Liver (tissue), 8 donors: ENCODE measurements at regions not wholly inside any gene's neighbourhood (a gene's known extent, or its start where the extent isn't known, plus 50 kb on each side); places are given as distances from the start of the nearest gene placed in this dataset.

Experiments
- DNase-seq: peaks from one replicate; pipeline ENCODE4 v3.0.0-alpha.2; 2017; ENCODE audit warnings: low spot score
- H3K27ac ChIP-seq, 2 donors: one replicate each; pipeline ENCODE4 v1.7.0; 2013; ENCODE audit warnings: inconsistent platforms in 2 of 2, low read length in 2 of 2, control low read depth in 1 of 2, low read depth in 1 of 2, mild to moderate bottlenecking in 1 of 2
- H3K27me3 ChIP-seq, 4 donors: one replicate each; pipeline versions ENCODE4 v1.6.1 to v1.7.0; 2013; ENCODE audit warnings: low read length in 3 of 4, inconsistent platforms in 1 of 4, mild to moderate bottlenecking in 1 of 4, moderate library complexity in 1 of 4; ENCODE audit not compliant: control insufficient read depth in 4 of 4, insufficient read depth in 4 of 4
- H3K36me3 ChIP-seq, 4 donors: one replicate each; pipeline versions ENCODE4 v1.6.1 to v1.7.0; 2013; ENCODE audit warnings: low read length in 3 of 4, mild to moderate bottlenecking in 3 of 4, low read depth in 1 of 4, moderate library complexity in 1 of 4; ENCODE audit not compliant: control insufficient read depth in 4 of 4, insufficient read depth in 3 of 4
- H3K4me1 ChIP-seq, 4 donors: one replicate each; pipeline versions ENCODE4 v1.6.1 to v1.7.0; 2013; ENCODE audit warnings: low read length in 3 of 4, mild to moderate bottlenecking in 3 of 4, moderate library complexity in 1 of 4; ENCODE audit not compliant: control insufficient read depth in 4 of 4, insufficient read depth in 4 of 4
- H3K4me3 ChIP-seq, 3 donors: one replicate each; pipeline versions ENCODE4 v1.6.1 to v1.7.0; 2013; ENCODE audit warnings: low read length in 3 of 3, control low read depth in 1 of 3, low read depth in 1 of 3, mild to moderate bottlenecking in 1 of 3
- H3K9ac ChIP-seq, 2 donors: one replicate each; pipeline ENCODE4 v1.7.0; 2013; ENCODE audit warnings: low read length in 2 of 2, mild to moderate bottlenecking in 2 of 2, moderate library complexity in 2 of 2, control low read depth in 1 of 2, low read depth in 1 of 2
- H3K9me3 ChIP-seq, 4 donors: one replicate each; pipeline versions ENCODE4 v1.6.1 to v1.7.0; 2013; ENCODE audit warnings: low read length in 3 of 4; ENCODE audit not compliant: control insufficient read depth in 4 of 4
- FOXA1 ChIP-seq: IDR thresholded peaks from 2 replicates; pipeline ENCODE4 v1.6.1; 2016; ENCODE audit warnings: antibody characterized with exemption
- GABPA ChIP-seq, 2 donors: IDR thresholded peaks in 1 of 2; conservative IDR thresholded peaks in 1 of 2; 2 replicates each; pipeline ENCODE4 v1.6.1; 2016; ENCODE audit warnings: antibody characterized with exemption in 2 of 2, mild to moderate bottlenecking in 1 of 2, moderate library complexity in 1 of 2
- HNF4A ChIP-seq, 2 donors: conservative IDR thresholded peaks; 2 replicates each; pipeline ENCODE4 v1.6.1; 2016; ENCODE audit warnings: antibody characterized with exemption in 2 of 2, mild to moderate bottlenecking in 2 of 2
- HNF4G ChIP-seq: IDR thresholded peaks from 2 replicates; pipeline ENCODE4 v1.6.1; 2016; ENCODE audit warnings: antibody characterized with exemption
- JUND ChIP-seq, 2 donors: IDR thresholded peaks; 2 replicates each; pipeline ENCODE4 v1.6.1; 2016; ENCODE audit warnings: antibody characterized with exemption in 2 of 2
- NR2F2 ChIP-seq: IDR thresholded peaks from 2 replicates; pipeline ENCODE4 v1.6.1; 2016; ENCODE audit warnings: antibody characterized with exemption
- RAD21 ChIP-seq, 2 donors: IDR thresholded peaks; 2 replicates each; pipeline ENCODE4 v1.6.1; 2016; ENCODE audit warnings: antibody characterized with exemption in 2 of 2, mild to moderate bottlenecking in 2 of 2
- RXRA ChIP-seq, 2 donors: IDR thresholded peaks; 2 replicates each; pipeline ENCODE4 v1.6.1; 2017 to 2018; ENCODE audit warnings: antibody characterized with exemption in 2 of 2, mild to moderate bottlenecking in 1 of 2
- SP1 ChIP-seq: IDR thresholded peaks from 2 replicates; pipeline ENCODE4 v1.6.1; 2018; ENCODE audit warnings: antibody characterized with exemption, mild to moderate bottlenecking
- TAF1 ChIP-seq: conservative IDR thresholded peaks from 2 replicates; pipeline ENCODE4 v1.6.1; 2016; ENCODE audit warnings: antibody characterized with exemption, mild to moderate bottlenecking
- YY1 ChIP-seq: IDR thresholded peaks from 2 replicates; pipeline ENCODE4 v1.6.1; 2016; ENCODE audit warnings: antibody characterized with exemption, mild to moderate bottlenecking
- WGBS: extraction: QIAGEN DNeasy Blood & Tissue Kit; methylation state at CpG from one replicate; pipeline ENCODE4 v1.1.7; 2013; 5-methylcytosine and 5-hydroxymethylcytosine counted together
- TF ChIP-seq, protein P1 (sequence below): IDR thresholded peaks from 2 replicates; pipeline ENCODE4 v1.6.1; 2016; ENCODE audit warnings: antibody characterized with exemption, mild to moderate bottlenecking
- TF ChIP-seq, protein P2 (sequence below): IDR thresholded peaks from 2 replicates; pipeline ENCODE4 v1.6.1; 2016; ENCODE audit warnings: antibody characterized with exemption
- TF ChIP-seq, protein P3 (sequence below): IDR thresholded peaks from 2 replicates; pipeline ENCODE4 v1.6.1; 2016; ENCODE audit warnings: antibody characterized with exemption
- TF ChIP-seq, protein P4 (sequence below): IDR thresholded peaks from 2 replicates; pipeline ENCODE4 v1.6.1; 2016; ENCODE audit warnings: antibody characterized with exemption
- TF ChIP-seq, protein P5 (sequence below): fragments of 150-350 bp; IDR thresholded peaks from 2 replicates; pipeline ENCODE4 v1.5.1; 2017; ENCODE audit warnings: improper control_type of control experiment, low read depth, low read length; ENCODE audit not compliant: missing input control
- donor health status: healthy.
- donor health status: healthy.
- donor health status: healthy.
- donor health status: healthy.
- donor health status: healthy.

DNA sequence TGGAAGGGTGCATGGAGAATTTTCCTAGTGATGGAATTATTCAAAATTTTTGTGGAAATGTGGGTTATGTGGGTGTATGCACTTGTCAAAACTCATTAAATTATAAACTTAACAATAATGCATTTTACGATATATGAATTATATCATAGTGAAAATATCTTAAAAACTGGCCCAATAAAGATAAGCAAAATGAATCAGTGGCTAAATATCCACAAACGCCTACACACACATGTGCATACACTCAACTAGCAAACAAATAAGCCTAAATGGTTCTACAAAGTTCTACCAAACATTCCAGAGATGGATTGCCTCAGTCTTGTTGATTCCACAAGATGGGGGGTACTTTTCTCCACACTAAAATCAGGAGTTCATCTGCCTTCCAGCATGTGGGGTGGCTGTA, 349.5 kb downstream of the TSHZ3 start:
- Histone ChIP-seq H3K36me3 (no peaks in the 10 kb centered on the region), H3K4me1 (no peaks in the 10 kb centered on the region), H3K9me3 (no peaks in the 10 kb centered on the region), H3K27ac (no peak overlapping the region), H3K4me3 (no peak overlapping the region), H3K9ac (no peak overlapping the region), H3K27me3 (peaks cover 0 to 4% (median 0%) of the 10 kb centered on the region in 4 donors)
- TF ChIP-seq, protein P1, sequence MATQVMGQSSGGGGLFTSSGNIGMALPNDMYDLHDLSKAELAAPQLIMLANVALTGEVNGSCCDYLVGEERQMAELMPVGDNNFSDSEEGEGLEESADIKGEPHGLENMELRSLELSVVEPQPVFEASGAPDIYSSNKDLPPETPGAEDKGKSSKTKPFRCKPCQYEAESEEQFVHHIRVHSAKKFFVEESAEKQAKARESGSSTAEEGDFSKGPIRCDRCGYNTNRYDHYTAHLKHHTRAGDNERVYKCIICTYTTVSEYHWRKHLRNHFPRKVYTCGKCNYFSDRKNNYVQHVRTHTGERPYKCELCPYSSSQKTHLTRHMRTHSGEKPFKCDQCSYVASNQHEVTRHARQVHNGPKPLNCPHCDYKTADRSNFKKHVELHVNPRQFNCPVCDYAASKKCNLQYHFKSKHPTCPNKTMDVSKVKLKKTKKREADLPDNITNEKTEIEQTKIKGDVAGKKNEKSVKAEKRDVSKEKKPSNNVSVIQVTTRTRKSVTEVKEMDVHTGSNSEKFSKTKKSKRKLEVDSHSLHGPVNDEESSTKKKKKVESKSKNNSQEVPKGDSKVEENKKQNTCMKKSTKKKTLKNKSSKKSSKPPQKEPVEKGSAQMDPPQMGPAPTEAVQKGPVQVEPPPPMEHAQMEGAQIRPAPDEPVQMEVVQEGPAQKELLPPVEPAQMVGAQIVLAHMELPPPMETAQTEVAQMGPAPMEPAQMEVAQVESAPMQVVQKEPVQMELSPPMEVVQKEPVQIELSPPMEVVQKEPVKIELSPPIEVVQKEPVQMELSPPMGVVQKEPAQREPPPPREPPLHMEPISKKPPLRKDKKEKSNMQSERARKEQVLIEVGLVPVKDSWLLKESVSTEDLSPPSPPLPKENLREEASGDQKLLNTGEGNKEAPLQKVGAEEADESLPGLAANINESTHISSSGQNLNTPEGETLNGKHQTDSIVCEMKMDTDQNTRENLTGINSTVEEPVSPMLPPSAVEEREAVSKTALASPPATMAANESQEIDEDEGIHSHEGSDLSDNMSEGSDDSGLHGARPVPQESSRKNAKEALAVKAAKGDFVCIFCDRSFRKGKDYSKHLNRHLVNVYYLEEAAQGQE, result no peak
- TF ChIP-seq, protein P2, sequence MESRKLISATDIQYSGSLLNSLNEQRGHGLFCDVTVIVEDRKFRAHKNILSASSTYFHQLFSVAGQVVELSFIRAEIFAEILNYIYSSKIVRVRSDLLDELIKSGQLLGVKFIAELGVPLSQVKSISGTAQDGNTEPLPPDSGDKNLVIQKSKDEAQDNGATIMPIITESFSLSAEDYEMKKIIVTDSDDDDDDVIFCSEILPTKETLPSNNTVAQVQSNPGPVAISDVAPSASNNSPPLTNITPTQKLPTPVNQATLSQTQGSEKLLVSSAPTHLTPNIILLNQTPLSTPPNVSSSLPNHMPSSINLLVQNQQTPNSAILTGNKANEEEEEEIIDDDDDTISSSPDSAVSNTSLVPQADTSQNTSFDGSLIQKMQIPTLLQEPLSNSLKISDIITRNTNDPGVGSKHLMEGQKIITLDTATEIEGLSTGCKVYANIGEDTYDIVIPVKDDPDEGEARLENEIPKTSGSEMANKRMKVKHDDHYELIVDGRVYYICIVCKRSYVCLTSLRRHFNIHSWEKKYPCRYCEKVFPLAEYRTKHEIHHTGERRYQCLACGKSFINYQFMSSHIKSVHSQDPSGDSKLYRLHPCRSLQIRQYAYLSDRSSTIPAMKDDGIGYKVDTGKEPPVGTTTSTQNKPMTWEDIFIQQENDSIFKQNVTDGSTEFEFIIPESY, result no peak
- TF ChIP-seq, protein P3, sequence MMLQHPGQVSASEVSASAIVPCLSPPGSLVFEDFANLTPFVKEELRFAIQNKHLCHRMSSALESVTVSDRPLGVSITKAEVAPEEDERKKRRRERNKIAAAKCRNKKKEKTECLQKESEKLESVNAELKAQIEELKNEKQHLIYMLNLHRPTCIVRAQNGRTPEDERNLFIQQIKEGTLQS, result no peak
- TF ChIP-seq RAD21 (IDR thresholded peaks at IDR 0.05) (no peak), TAF1 (no peak), JUND (IDR thresholded peaks at IDR 0.05) (no peak)
- no peak for DNase-seq
- 61% methylated on average over 2 of the region's 2 CpGs for whole genome bisulfite sequencing

DNA sequence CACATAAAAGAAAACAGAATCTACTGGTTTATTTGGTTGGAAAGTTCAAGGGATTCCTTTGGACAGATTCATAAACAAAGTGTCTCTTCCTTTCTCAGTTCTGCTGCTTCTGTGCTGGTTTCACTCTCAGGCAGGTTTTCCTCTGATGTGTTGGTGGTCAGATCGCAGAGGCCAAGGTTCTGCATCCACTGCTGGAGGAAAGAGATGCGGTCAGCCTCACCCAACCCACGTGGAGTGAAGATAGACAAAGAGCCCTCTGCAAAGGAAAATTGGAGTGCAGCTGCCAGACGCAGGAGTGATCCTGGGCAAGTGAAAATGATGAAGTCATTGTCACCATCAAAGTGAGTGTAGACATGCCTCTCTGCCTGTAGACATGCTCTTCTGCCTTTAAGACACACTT, 352.0 kb downstream of the TSHZ3 start:
- H3K27ac ChIP-seq, result no peak overlapping the region

More for the DNA sequence above, 352.0 kb downstream of the TSHZ3 start:
- H3K27me3 ChIP-seq, result peaks cover 0 to 4% (median 0%) of the 10 kb centered on the region in 4 donors
- no peak overlapping the region for H3K9ac ChIP-seq
- TF ChIP-seq, protein P4, sequence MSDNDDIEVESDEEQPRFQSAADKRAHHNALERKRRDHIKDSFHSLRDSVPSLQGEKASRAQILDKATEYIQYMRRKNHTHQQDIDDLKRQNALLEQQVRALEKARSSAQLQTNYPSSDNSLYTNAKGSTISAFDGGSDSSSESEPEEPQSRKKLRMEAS, result no peak
- no peak for TF ChIP-seq HNF4G
- TF ChIP-seq, protein P5, sequence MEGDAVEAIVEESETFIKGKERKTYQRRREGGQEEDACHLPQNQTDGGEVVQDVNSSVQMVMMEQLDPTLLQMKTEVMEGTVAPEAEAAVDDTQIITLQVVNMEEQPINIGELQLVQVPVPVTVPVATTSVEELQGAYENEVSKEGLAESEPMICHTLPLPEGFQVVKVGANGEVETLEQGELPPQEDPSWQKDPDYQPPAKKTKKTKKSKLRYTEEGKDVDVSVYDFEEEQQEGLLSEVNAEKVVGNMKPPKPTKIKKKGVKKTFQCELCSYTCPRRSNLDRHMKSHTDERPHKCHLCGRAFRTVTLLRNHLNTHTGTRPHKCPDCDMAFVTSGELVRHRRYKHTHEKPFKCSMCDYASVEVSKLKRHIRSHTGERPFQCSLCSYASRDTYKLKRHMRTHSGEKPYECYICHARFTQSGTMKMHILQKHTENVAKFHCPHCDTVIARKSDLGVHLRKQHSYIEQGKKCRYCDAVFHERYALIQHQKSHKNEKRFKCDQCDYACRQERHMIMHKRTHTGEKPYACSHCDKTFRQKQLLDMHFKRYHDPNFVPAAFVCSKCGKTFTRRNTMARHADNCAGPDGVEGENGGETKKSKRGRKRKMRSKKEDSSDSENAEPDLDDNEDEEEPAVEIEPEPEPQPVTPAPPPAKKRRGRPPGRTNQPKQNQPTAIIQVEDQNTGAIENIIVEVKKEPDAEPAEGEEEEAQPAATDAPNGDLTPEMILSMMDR, result no peak
- TF ChIP-seq, protein P1, result no peak
- no peak for TF ChIP-seq HNF4A (conservative IDR thresholded peaks at IDR 0.05)
- TF ChIP-seq NR2F2, result no peak
- TF ChIP-seq YY1, result no peak
- no peak for TF ChIP-seq FOXA1
- TF ChIP-seq GABPA (IDR thresholded peaks at IDR 0.05 in 1 of 2, conservative IDR thresholded peaks at IDR 0.05 in 1 of 2), result no peak
- TF ChIP-seq, protein P3, result no peak
- no peak for TF ChIP-seq SP1
- TF ChIP-seq RAD21 (IDR thresholded peaks at IDR 0.05), result no peak
- TF ChIP-seq TAF1, result no peak
- TF ChIP-seq JUND (IDR thresholded peaks at IDR 0.05), result no peak
- TF ChIP-seq RXRA (IDR thresholded peaks at IDR 0.05), result no peak
- H3K4me1 ChIP-seq, result no peaks in the 10 kb centered on the region
- WGBS, result 68% methylated on average over 4 of the region's 4 CpGs
- no peak overlapping the region for H3K4me3 ChIP-seq
- no peaks in the 10 kb centered on the region for H3K36me3 ChIP-seq
- H3K9me3 ChIP-seq, result no peaks in the 10 kb centered on the region
- DNase-seq, result no peak
